Stimulated activated CD8-positive, alpha-beta memory T cell treated with anti-CD3 and anti-CD28 coated beads, Interleukin-4, amount 100 ng/mL, for 24 hours (primary cell): ENCODE measurements at regions not wholly inside any gene's neighbourhood (a gene's known extent, or its start where the extent isn't known, plus 50 kb on each side); places are given as distances from the start of the nearest gene placed in this dataset.
"Not testable (repeated sequence)": the region's sequence is repeated elsewhere in the genome, so short reads cannot be mapped to it uniquely, and the experiment has no call there.

Source experiments
- DNase-seq: peaks from one replicate; pipeline ENCODE4 v3.0.0-alpha.2; 2020; ENCODE audit warnings: low read depth

- no peak for DNase-seq
Observed at GRCh38 chr2:17460371-17461086, 57.7 kb downstream of the RAD51AP2 start.

DNA sequence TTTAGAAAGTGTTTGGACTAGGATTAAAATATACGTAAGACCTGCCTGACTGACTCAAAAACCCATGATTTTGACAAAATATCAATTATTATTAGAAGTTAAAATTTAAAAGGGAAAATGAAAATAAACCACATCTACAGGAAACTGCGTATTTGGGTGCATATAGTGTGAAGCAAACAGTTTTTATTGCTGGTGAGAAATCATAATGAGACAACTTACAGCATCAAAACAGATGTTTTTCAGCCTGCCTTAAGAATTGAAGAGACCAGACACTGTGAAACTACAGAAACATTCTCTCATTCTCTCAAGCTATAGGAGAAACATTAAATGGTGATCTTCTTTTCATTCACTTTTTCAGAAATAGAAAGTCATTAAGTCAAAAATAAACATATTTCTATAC, 62.9 kb downstream of the RAD51AP2 start:
- DNase-seq, result no peak

DNA sequence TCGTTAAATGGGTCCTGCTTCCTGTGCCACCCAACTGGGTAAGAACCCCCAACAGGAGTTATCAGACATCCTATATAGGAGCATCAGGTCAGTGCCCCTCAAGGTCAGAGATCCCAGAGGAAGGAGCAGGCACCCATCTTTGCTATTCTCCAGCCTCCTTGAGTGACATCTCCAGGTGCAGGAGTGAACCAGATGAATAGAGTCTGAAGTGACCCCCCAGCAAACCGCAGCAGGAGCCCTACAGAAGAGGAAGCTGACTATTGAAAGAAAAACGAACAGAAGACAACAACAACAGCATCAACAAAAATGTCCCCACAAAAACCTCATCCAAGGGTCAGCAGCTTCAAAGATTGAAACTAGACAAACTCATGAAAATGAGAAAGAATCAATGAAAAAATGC, 72.0 kb downstream of the RAD51AP2 start:
- DNase-seq, result not testable (repeated sequence)

- DNase-seq, result no peak
Observed at GRCh38 chr2:17445744-17446143, 72.5 kb downstream of the RAD51AP2 start.

- DNase-seq, result no peak
Observed at GRCh38 chr2:17442334-17442733, 75.9 kb downstream of the RAD51AP2 start.

- no peak for DNase-seq
Observed at GRCh38 chr2:17441790-17442189, 76.5 kb downstream of the RAD51AP2 start.

DNA sequence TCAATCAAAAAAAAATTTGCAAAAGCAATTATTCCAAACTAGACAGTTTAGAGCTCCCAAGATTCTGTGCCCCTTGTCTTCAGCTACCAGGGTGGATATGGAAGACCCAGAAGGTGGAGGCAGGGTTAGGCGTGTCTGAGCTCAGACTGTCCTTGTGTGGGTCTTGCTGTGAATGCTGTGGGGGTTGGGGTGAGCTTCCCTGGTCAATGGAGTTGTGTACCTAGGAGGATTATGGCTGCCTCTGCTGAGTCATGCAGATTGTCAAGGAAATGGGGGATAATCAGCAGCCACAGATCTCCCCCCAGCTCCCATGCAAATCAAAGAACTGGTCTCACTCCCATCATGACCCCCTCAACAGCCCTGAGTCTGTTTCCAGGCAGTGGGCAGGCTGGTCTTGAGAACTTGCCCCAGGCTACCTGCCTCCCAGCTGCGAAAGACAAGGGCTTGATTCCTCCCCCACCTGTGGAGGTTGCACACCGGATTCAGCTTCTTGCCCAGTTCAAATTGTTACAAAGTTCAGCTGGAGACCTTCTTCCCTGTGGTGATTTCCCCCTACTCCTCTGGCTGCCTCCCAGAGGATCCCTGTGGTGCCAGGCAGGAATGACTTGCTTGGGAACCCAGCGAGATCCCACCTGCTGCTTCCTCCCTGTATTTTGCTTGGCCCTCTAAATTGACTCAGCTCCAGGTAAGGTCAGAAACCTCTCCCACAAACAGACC, 77.0 kb downstream of the RAD51AP2 start:
- no peak for DNase-seq

- no peak for DNase-seq
Observed at GRCh38 chr2:17430326-17430725, 87.9 kb downstream of the RAD51AP2 start.

DNA sequence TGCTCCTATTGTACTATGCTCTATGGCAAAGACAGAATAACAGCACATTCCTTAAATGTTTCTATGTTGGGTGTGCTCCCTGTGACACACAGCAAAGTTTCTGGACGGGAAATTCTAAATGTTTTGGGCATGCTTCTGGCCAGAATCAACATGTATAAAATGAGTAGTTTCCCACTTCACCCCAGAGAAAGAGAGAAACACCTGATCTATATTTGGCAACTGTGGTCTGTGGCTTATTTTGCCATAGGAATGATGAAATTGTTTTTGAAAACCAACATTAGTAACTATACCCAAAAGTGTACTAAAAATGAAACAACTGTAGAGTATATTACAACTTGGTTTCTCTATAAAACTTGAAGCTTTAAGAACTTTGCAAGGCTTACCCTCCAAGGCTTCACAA, 89.1 kb downstream of the RAD51AP2 start:
- DNase-seq, result no peak

DNA sequence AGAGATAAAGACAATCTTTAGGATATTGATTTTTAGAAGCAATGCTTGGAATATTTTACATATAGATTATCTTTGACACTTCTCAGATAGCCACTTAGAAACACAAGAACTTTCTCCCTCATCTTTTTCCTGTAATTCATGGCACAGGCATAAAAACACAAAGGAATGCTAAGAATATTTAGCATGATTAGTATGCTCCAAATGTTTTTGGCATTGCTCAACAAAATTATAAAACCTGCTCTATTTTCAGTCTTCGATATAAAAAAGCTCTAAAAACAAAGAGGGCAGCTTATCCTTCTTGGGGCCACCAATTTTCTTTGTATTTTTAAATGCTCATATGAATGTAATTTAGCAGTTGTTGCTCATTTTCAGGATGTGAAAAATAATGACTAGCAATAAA, 90.8 kb downstream of the RAD51AP2 start:
- no peak for DNase-seq

- DNase-seq, result no peak
Observed at GRCh38 chr2:17426743-17427142, 91.5 kb downstream of the RAD51AP2 start.

DNA sequence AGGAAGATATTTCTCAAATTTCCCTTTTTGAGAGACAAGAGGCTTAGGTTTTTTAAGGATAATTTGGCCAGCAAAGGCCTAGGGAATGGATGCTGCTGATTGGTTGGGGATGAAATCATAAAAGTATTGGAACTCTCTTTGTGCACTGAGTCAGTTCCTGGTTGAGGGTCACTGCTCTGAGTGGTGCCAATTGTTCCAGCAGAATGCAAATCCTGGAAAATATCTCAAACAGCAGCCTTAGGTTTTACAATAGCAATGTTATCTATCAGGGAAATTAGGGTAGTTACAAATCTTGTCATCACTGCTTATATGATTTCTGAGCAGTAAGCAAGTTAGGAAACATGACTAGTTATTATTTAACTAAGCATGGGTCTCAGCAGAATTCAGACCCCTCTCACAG, 96.2 kb downstream of the RAD51AP2 start:
- no peak for DNase-seq

- no peak for DNase-seq
Observed at GRCh38 chr2:17416884-17417391, 101.3 kb downstream of the RAD51AP2 start.

DNA sequence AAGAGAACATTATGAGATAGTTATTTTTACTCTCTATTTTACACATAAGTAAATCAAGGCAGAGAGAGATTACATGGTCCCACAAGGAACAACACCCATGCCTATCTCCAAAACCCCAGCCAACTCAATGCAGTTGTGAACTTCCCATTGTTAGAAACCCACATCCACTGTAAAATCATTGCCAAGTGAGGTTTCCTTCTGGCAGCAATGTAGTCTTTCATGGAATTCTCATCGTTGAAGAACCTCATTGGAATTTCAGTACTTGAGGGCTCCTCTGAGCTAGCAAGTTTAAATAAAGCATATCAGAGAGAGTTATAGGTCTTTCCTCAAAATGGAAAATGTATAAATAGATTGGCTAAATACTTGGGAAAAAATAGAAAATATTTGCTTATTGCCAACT, 105.2 kb downstream of the RAD51AP2 start:
- no peak for DNase-seq

- no peak for DNase-seq
Observed at GRCh38 chr2:17401096-17401495, 117.1 kb downstream of the RAD51AP2 start.

DNA sequence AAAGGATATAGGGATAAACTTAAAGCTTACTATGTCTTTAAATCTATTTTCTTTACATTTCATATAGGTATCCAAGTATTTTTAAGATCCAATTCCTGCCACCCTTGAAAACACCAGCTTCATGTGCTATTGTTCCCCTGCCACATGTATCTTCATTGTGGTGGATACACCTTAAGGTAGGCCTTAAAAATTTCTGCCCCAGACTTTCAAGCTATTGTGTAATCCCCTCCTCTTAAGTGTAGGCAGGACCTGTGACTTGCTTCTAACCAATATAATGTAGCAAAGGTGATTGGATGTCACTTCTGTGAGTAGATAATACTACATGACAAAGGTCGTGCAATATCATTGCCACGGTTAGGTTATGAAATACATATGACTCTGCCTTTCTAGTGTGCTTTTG, 119.5 kb downstream of the RAD51AP2 start:
- DNase-seq, result no peak

DNA sequence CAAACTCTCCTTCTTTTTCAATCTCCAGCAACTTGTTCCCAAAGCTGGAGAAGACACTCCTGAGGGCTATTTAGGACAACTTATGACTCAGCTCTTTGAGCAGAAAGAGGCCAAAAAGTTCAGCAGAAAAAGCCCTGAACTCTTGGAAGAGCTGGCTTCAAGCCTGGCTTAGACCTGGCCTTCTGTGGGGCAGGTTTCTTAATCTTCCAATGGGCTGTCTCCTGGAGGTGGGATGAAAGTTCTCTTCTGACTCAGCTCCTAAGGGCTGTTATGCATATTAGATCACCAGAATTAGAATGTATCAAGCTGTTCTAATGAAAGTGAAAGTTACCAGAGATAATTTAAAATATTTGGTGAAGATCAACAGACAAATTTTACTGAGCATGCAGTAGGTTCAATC, 129.4 kb downstream of the RAD51AP2 start:
- DNase-seq, result no peak

DNA sequence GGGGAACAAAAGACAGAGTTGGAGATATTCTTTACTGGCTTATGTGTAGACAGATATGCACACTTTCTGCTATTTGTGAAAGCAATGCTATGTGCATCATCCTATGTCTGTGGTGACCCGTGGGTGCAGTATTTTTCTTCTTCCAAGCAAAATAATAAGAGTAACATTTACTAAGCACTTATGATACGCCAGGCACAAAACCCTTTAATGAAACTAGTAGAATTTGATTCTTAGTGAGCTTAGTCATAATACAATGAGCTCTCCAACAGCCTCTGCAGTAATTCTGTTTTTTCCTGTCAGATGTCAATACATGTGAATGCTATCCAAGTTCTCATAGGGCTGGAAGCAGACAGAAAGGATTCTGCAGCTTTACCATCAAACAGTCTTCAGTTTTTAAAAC, 130.6 kb downstream of the RAD51AP2 start:
- DNase-seq, result no peak

DNA sequence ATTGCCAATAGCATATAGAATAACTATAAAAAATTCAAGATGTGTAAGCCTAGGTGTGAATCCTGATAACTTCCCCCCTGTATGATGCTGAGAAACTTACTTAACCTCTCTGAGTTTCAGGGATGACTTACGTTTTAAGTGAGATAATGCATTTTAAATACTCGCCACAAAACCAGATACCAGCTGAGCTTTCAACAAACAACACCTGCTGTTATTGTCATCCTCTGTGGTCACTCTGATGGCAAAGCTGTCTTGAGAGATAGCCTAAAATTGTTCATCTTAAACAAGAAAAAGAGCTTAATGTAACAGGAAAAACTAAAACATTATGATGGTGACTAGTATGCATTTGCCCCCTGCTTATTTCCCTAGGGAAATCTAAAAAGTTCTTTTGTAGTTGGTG, 131.5 kb downstream of the RAD51AP2 start:
- DNase-seq, result no peak

DNA sequence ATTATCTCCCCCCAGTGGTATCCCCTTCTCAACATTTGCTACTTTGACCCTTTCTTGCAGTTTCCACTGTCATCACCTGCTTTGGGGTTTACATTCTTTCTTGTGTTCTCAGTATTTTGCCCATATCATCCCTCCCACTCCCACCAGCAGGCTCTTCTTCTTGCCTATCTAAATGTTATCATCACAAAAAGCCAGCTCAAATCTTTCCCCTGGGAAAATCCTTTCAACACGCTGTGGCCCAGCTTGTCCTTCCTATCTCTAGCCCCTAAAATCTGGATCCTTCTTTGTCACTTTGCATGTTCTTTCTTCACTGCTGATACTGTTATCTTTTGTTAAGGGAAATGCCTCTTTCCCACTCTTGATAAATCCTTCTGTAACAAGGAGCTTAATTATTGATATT, 138.2 kb downstream of the RAD51AP2 start:
- no peak for DNase-seq

DNA sequence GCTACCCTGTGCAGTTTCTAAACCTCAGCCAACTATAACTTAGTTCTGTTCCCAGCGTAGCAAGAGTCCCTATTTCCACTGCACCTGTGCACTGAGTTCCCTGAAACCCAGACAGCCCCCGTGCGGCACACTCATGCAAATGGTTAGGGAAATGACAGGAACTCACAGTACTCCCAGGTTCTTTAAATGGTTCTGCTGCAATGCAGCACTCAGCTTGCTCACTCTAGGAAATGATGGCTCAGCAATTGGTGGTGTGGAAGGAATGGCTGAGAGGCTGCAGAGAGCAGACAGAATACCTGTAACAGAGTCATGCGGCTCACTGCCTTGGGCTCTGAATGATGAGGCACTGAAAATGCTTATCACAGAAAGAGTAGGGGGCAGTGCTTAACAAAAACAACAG, 143.0 kb downstream of the RAD51AP2 start:
- no peak for DNase-seq

- DNase-seq, result no peak
Observed at GRCh38 chr2:17373741-17374140, 144.5 kb downstream of the RAD51AP2 start.

DNA sequence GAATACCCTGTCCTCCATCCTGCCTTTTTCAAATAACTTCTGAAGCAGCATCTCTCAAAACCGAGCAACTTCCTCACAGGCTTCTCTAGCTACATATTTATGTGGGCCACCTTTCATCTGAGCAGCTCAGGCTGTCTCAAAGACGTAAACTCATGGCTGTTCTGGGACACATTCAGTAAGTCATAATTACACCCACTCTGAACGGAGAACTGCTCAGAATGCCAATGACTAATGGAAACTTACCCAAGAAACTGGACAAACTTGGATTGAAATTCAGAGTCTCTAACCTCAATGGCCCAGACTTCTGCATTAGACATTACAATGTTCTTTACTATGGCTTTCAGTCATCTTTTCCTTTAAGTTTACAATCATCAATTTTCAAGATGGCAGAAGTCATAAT, 145.2 kb downstream of the RAD51AP2 start:
- no peak for DNase-seq

DNA sequence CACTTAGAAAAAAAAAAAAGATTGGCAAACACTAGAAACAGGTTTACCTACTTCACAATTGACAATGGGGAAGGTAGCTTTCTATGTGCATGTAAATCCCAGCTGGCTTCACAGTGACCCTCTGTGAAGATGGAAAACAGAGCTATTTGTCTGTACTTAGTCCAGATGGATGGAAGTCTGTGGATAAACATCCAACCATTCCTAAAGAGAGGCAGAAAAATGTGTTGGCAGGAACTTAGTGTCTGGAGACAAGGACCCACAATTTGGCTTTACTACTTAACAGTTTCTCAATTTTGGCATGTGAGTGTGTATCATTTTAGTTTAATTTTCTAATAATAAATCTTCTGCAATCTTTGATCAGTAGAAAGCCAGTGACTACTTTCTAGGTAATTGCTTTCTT, 154.4 kb downstream of the RAD51AP2 start:
- DNase-seq, result no peak
